Liver (tissue), 3 donors: ENCODE measurements at regions not wholly inside any gene's neighbourhood (a gene's known extent, or its start where the extent isn't known, plus 50 kb on each side); places are given as distances from the start of the nearest gene placed in this dataset.
"Not testable (repeated sequence)": the region's sequence is repeated elsewhere in the genome, so short reads cannot be mapped to it uniquely, and the experiment has no call there.

Experiments used
- ATF3 ChIP-seq: IDR thresholded peaks from 2 replicates; pipeline ENCODE4 v1.6.1; 2016; ENCODE audit warnings: antibody characterized with exemption
- EGR1 ChIP-seq, 2 donors: IDR thresholded peaks; 2 replicates each; pipeline ENCODE4 v1.6.1; 2016 to 2018; ENCODE audit warnings: antibody characterized with exemption in 2 of 2, low read depth in 2 of 2
- GABPA ChIP-seq, 2 donors: IDR thresholded peaks in 1 of 2; conservative IDR thresholded peaks in 1 of 2; 2 replicates each; pipeline ENCODE4 v1.6.1; 2016; ENCODE audit warnings: antibody characterized with exemption in 2 of 2, mild to moderate bottlenecking in 1 of 2, moderate library complexity in 1 of 2
- HNF4G ChIP-seq: IDR thresholded peaks from 2 replicates; pipeline ENCODE4 v1.6.1; 2016; ENCODE audit warnings: antibody characterized with exemption
- JUND ChIP-seq, 2 donors: IDR thresholded peaks; 2 replicates each; pipeline ENCODE4 v1.6.1; 2016; ENCODE audit warnings: antibody characterized with exemption in 2 of 2
- MAX ChIP-seq: IDR thresholded peaks from 2 replicates; pipeline ENCODE4 v1.6.1; 2016; ENCODE audit warnings: antibody characterized with exemption
- RAD21 ChIP-seq, 2 donors: IDR thresholded peaks; 2 replicates each; pipeline ENCODE4 v1.6.1; 2016; ENCODE audit warnings: antibody characterized with exemption in 2 of 2, mild to moderate bottlenecking in 2 of 2
- RXRA ChIP-seq, 2 donors: IDR thresholded peaks; 2 replicates each; pipeline ENCODE4 v1.6.1; 2017 to 2018; ENCODE audit warnings: antibody characterized with exemption in 2 of 2, mild to moderate bottlenecking in 1 of 2
- SP1 ChIP-seq: IDR thresholded peaks from 2 replicates; pipeline ENCODE4 v1.6.1; 2018; ENCODE audit warnings: antibody characterized with exemption, mild to moderate bottlenecking
- TAF1 ChIP-seq: conservative IDR thresholded peaks from 2 replicates; pipeline ENCODE4 v1.6.1; 2016; ENCODE audit warnings: antibody characterized with exemption, mild to moderate bottlenecking
- YY1 ChIP-seq: IDR thresholded peaks from 2 replicates; pipeline ENCODE4 v1.6.1; 2016; ENCODE audit warnings: antibody characterized with exemption, mild to moderate bottlenecking
- TF ChIP-seq, protein P1 (sequence below): fragments of 150-350 bp; IDR thresholded peaks from 2 replicates; pipeline ENCODE4 v1.5.1; 2017; ENCODE audit warnings: improper control_type of control experiment, low read depth, low read length; ENCODE audit not compliant: missing input control
- TF ChIP-seq, protein P2 (sequence below): IDR thresholded peaks from 2 replicates; pipeline ENCODE4 v1.6.1; 2016; ENCODE audit warnings: antibody characterized with exemption, mild to moderate bottlenecking
- TF ChIP-seq, protein P3 (sequence below): IDR thresholded peaks from 2 replicates; pipeline ENCODE4 v1.6.1; 2016; ENCODE audit warnings: antibody characterized with exemption
- donor health status: healthy.
- donor health status: healthy.

DNA sequence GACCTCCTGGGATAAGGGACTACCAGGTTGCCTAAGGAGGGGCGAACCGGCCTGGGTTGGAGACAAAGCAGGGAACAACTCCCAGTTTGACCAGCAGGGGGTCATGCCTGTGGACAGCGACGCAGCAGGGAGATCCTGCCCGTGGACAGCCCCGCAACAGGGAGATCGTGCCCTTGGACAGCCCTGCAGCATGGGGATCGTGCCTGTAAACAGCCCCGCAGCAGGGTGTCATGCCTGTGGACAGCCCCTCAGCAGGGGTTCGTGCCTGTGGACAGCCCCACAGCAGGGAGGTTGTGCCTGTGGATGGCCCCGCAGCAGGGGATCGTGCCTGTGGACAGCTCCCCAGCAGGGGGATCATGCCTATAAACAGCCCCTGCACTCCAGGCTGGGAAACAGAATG, 2213.2 kb upstream of the DEFB115 start:
- TF ChIP-seq, protein P1, sequence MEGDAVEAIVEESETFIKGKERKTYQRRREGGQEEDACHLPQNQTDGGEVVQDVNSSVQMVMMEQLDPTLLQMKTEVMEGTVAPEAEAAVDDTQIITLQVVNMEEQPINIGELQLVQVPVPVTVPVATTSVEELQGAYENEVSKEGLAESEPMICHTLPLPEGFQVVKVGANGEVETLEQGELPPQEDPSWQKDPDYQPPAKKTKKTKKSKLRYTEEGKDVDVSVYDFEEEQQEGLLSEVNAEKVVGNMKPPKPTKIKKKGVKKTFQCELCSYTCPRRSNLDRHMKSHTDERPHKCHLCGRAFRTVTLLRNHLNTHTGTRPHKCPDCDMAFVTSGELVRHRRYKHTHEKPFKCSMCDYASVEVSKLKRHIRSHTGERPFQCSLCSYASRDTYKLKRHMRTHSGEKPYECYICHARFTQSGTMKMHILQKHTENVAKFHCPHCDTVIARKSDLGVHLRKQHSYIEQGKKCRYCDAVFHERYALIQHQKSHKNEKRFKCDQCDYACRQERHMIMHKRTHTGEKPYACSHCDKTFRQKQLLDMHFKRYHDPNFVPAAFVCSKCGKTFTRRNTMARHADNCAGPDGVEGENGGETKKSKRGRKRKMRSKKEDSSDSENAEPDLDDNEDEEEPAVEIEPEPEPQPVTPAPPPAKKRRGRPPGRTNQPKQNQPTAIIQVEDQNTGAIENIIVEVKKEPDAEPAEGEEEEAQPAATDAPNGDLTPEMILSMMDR, result peak; percentile 9
- not testable (repeated sequence) for TF ChIP-seq TAF1; HNF4G; EGR1 (IDR thresholded peaks at IDR 0.05; ENCODE audit: low read depth in 2 of 2); RAD21 (IDR thresholded peaks at IDR 0.05); ATF3; GABPA (IDR thresholded peaks at IDR 0.05 in 1 of 2, conservative IDR thresholded peaks at IDR 0.05 in 1 of 2); SP1; MAX; RXRA (IDR thresholded peaks at IDR 0.05); YY1; JUND (IDR thresholded peaks at IDR 0.05)
- TF ChIP-seq, protein P2, sequence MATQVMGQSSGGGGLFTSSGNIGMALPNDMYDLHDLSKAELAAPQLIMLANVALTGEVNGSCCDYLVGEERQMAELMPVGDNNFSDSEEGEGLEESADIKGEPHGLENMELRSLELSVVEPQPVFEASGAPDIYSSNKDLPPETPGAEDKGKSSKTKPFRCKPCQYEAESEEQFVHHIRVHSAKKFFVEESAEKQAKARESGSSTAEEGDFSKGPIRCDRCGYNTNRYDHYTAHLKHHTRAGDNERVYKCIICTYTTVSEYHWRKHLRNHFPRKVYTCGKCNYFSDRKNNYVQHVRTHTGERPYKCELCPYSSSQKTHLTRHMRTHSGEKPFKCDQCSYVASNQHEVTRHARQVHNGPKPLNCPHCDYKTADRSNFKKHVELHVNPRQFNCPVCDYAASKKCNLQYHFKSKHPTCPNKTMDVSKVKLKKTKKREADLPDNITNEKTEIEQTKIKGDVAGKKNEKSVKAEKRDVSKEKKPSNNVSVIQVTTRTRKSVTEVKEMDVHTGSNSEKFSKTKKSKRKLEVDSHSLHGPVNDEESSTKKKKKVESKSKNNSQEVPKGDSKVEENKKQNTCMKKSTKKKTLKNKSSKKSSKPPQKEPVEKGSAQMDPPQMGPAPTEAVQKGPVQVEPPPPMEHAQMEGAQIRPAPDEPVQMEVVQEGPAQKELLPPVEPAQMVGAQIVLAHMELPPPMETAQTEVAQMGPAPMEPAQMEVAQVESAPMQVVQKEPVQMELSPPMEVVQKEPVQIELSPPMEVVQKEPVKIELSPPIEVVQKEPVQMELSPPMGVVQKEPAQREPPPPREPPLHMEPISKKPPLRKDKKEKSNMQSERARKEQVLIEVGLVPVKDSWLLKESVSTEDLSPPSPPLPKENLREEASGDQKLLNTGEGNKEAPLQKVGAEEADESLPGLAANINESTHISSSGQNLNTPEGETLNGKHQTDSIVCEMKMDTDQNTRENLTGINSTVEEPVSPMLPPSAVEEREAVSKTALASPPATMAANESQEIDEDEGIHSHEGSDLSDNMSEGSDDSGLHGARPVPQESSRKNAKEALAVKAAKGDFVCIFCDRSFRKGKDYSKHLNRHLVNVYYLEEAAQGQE, result not testable (repeated sequence)
- TF ChIP-seq, protein P3, sequence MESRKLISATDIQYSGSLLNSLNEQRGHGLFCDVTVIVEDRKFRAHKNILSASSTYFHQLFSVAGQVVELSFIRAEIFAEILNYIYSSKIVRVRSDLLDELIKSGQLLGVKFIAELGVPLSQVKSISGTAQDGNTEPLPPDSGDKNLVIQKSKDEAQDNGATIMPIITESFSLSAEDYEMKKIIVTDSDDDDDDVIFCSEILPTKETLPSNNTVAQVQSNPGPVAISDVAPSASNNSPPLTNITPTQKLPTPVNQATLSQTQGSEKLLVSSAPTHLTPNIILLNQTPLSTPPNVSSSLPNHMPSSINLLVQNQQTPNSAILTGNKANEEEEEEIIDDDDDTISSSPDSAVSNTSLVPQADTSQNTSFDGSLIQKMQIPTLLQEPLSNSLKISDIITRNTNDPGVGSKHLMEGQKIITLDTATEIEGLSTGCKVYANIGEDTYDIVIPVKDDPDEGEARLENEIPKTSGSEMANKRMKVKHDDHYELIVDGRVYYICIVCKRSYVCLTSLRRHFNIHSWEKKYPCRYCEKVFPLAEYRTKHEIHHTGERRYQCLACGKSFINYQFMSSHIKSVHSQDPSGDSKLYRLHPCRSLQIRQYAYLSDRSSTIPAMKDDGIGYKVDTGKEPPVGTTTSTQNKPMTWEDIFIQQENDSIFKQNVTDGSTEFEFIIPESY, result not testable (repeated sequence)
